OCI-LY7 (cell line): ENCODE measurements at regions not wholly inside any gene's neighbourhood (a gene's known extent, or its start where the extent isn't known, plus 50 kb on each side); places are given as distances from the start of the nearest gene placed in this dataset.

ENCODE experiments used
- BruUV-seq: library from RNA; stranded (reverse); fragments of 400-500 nt; replicated peaks from 2 replicates; lab custom pipeline; 2021; lab: Mats Ljungman, UMichigan
- CTCF ChIA-PET: fragments of 300-600 bp; sonication (Branson Sonifier 250); formaldehyde crosslinking; loops from one replicate; lab custom pipeline; 2022; ENCODE audit warnings: antibody characterized with exemption; ENCODE audit not compliant: unreplicated experiment; lab: Charles Lee
- POLR2A ChIA-PET: fragments of 300-600 bp; sonication (Branson Sonifier 250); formaldehyde crosslinking; loops from one replicate; lab custom pipeline; 2022; ENCODE audit warnings: antibody characterized with exemption; lab: Charles Lee
- DNase-seq: peaks from one replicate; pipeline ENCODE4 v3.0.0-alpha.2; 2015; ENCODE audit warnings: low spot score
- H2AFZ ChIP-seq: fragments of 200-600 bp; sonication (generic), shearing (Covaris generic); 2 replicates; pipeline ENCODE4 v1.6.1; 2014; ENCODE audit warnings: mild to moderate bottlenecking, antibody characterized with exemption, low read length, moderate library complexity
- H3K27ac ChIP-seq: fragments of 200-600 bp; sonication (generic); 2 replicates; pipeline ENCODE4 v1.5.1; 2014; ENCODE audit warnings: mixed run types, low read depth, mild to moderate bottlenecking, moderate library complexity, low read length, inconsistent platforms; ENCODE audit not compliant: poor library complexity, severe bottlenecking
- H3K36me3 ChIP-seq: fragments of 200-600 bp; sonication (generic); 2 replicates; pipeline ENCODE4 v1.6.1; 2014; ENCODE audit warnings: mild to moderate bottlenecking, antibody characterized with exemption, low read length, moderate library complexity, mixed read lengths; ENCODE audit not compliant: insufficient read depth
- H3K4me1 ChIP-seq: fragments of 200-600 bp; sonication (generic); 2 replicates; pipeline ENCODE4 v1.5.1; 2014; ENCODE audit warnings: mild to moderate bottlenecking, low read length; ENCODE audit not compliant: insufficient read depth, poor library complexity, severe bottlenecking
- H3K4me2 ChIP-seq: fragments of 200-600 bp; sonication (generic); 2 replicates; pipeline ENCODE4 v1.6.1; 2014; ENCODE audit warnings: mild to moderate bottlenecking, low read length
- H3K4me3 ChIP-seq: fragments of 200-600 bp; sonication (generic); 2 replicates; pipeline ENCODE4 v1.5.1; 2014; ENCODE audit warnings: mild to moderate bottlenecking, low read depth, low read length; ENCODE audit not compliant: poor library complexity, severe bottlenecking
- H3K79me2 ChIP-seq: fragments of 200-600 bp; sonication (generic); 2 replicates; pipeline ENCODE4 v1.6.1; 2016; ENCODE audit warnings: low read depth, mild to moderate bottlenecking, low read length, moderate library complexity, mixed read lengths; ENCODE audit not compliant: insufficient read depth
- H3K9me2 ChIP-seq: fragments of 200-600 bp; sonication (generic); 2 replicates; pipeline ENCODE4 v1.6.1; 2016; ENCODE audit warnings: mild to moderate bottlenecking, low read length, mixed read lengths; ENCODE audit not compliant: insufficient read depth
- H3K9me3 ChIP-seq: fragments of 200-600 bp; sonication (generic); 2 replicates; pipeline ENCODE4 v1.6.1; 2014; ENCODE audit warnings: mild to moderate bottlenecking, mixed run types, low read length, mixed read lengths
- H4K20me1 ChIP-seq: fragments of 200-600 bp; sonication (generic); 2 replicates; pipeline ENCODE4 v1.6.1; 2014; ENCODE audit warnings: mild to moderate bottlenecking, antibody characterized with exemption, low read length, moderate library complexity, mixed read lengths; ENCODE audit not compliant: insufficient read depth
- CTCF ChIP-seq: fragments of 200-600 bp; sonication (generic); conservative IDR thresholded peaks from 2 replicates; pipeline ENCODE4 v1.5.1; 2014; ENCODE audit warnings: mild to moderate bottlenecking, antibody characterized with exemption, low read length, moderate library complexity, mixed read lengths
- EZH2phosphoT487 ChIP-seq: fragments of 200-600 bp; sonication (generic); IDR thresholded peaks from 2 replicates; pipeline ENCODE4 v1.6.1; 2018; ENCODE audit warnings: low read depth, borderline replicate concordance, mild to moderate bottlenecking, mixed run types, antibody characterized with exemption, low read length, moderate library complexity, mixed read lengths
- intact Hi-C: fragments of 100-400 bp; cut with micrococcal nuclease; formaldehyde crosslinking; loops from one replicate; pipeline ENCODE4 v1.10.0; 2022; ENCODE audit not compliant: unreplicated experiment

GRCh38 chr22:47593911-47594311 lies 831.5 kb downstream of the TBC1D22A start:
- Histone ChIP-seq H4K20me1 (no peaks in the 10 kb centered on the region), H3K27ac (no peak overlapping the region), H3K36me3 (no peaks in the 10 kb centered on the region), H2AFZ (no peak overlapping the region), H3K9me2 (no peaks in the 10 kb centered on the region), H3K4me3 (no peak overlapping the region), H3K9me3 (no peaks in the 10 kb centered on the region), H3K4me1 (no peaks in the 10 kb centered on the region), H3K79me2 (no peaks in the 10 kb centered on the region), H3K4me2 (no peak overlapping the region)
- TF ChIP-seq EZH2phosphoT487 (no peak), CTCF (no peak)
- POLR2A ChIA-PET: no interaction called here
- CTCF ChIA-PET: no interaction called here
- intact Hi-C loops: no loop called here
- no peak for DNase-seq
- BruUV-seq: no TSS peak

GRCh38 chr22:47593291-47593690 lies 830.8 kb downstream of the TBC1D22A start:
- CTCF ChIA-PET: no interaction called here
- BruUV-seq: no TSS peak
- H3K4me2 ChIP-seq: no peak overlapping the region
- H3K4me3 ChIP-seq: no peak overlapping the region
- no peaks in the 10 kb centered on the region for H4K20me1 ChIP-seq
- H3K27ac ChIP-seq: no peak overlapping the region
- no peak overlapping the region for H2AFZ ChIP-seq
- POLR2A ChIA-PET: no interaction called here
- H3K9me3 ChIP-seq: no peaks in the 10 kb centered on the region
- no peak for DNase-seq
- no peaks in the 10 kb centered on the region for H3K9me2 ChIP-seq
- intact Hi-C loops: no loop called here
- no peaks in the 10 kb centered on the region for H3K36me3 ChIP-seq
- H3K4me1 ChIP-seq: no peaks in the 10 kb centered on the region
- TF ChIP-seq EZH2phosphoT487 (no peak), CTCF (no peak)
- H3K79me2 ChIP-seq: no peaks in the 10 kb centered on the region

- H3K9me3 ChIP-seq: no peaks in the 10 kb centered on the region
These were observed 830.3 kb downstream of the TBC1D22A start for GRCh38 chr22:47592791-47593190.

More at GRCh38 chr22:47592791-47593190, 830.3 kb downstream of the TBC1D22A start:
- Histone ChIP-seq H3K4me1 (no peaks in the 10 kb centered on the region), H3K9me2 (no peaks in the 10 kb centered on the region), H3K36me3 (no peaks in the 10 kb centered on the region), H3K27ac (no peak overlapping the region), H3K4me3 (no peak overlapping the region), H3K4me2 (no peak overlapping the region), H2AFZ (no peak overlapping the region), H3K79me2 (no peaks in the 10 kb centered on the region), H4K20me1 (no peaks in the 10 kb centered on the region)
- CTCF ChIA-PET: no interaction called here
- POLR2A ChIA-PET: no interaction called here
- DNase-seq: no peak
- intact Hi-C loops: no loop called here
- BruUV-seq: no TSS peak
- TF ChIP-seq CTCF (no peak), EZH2phosphoT487 (no peak)
